ENCODE measurements at regions not wholly inside any gene's neighbourhood (a gene's known extent, or its start where the extent isn't known, plus 50 kb on each side); places are given as distances from the start of the nearest gene placed in this dataset.

- DNase-seq (ENCODE audit: low read depth), result no peak
These were observed 266.4 kb downstream of the BUD13 start for GRCh38 chr11:116506263-116506825.

GRCh38 chr11:116505298-116506262 lies 267.2 kb downstream of the BUD13 start:
- DNase-seq (ENCODE audit: low read depth), result no peak

- no peak for DNase-seq (ENCODE audit: low read depth)
These were observed 268.1 kb downstream of the BUD13 start for GRCh38 chr11:116504541-116505297.

GRCh38 chr11:116503216-116504160 lies 269.3 kb downstream of the BUD13 start:
- DNase-seq (ENCODE audit: low read depth), result no peak

- DNase-seq (ENCODE audit: low read depth), result no peak
These were observed 270.1 kb downstream of the BUD13 start for GRCh38 chr11:116502641-116503061.

- DNase-seq (ENCODE audit: low read depth), result no peak
These were observed 271.1 kb downstream of the BUD13 start for GRCh38 chr11:116501728-116502127.

- DNase-seq (ENCODE audit: low read depth), result no peak
These were observed 271.7 kb downstream of the BUD13 start for GRCh38 chr11:116500947-116501602.

- DNase-seq (ENCODE audit: low read depth), result no peak
These were observed 272.5 kb downstream of the BUD13 start for GRCh38 chr11:116500026-116500946.

GRCh38 chr11:116499396-116500003 lies 273.3 kb downstream of the BUD13 start:
- DNase-seq (ENCODE audit: low read depth), result peak; percentile 42

- no peak for DNase-seq (ENCODE audit: low read depth)
These were observed 274.6 kb downstream of the BUD13 start for GRCh38 chr11:116498161-116498560.

- no peak for DNase-seq (ENCODE audit: low read depth)
These were observed 280.2 kb downstream of the BUD13 start for GRCh38 chr11:116492600-116492999.

- DNase-seq (ENCODE audit: low read depth), result no peak
These were observed 283.9 kb downstream of the BUD13 start for GRCh38 chr11:116488836-116489389.

- DNase-seq (ENCODE audit: low read depth), result no peak
These were observed 287.4 kb downstream of the BUD13 start for GRCh38 chr11:116485425-116485824.

GRCh38 chr11:116482716-116483115 lies 290.1 kb downstream of the BUD13 start:
- DNase-seq (ENCODE audit: low read depth), result no peak

GRCh38 chr11:116481126-116481675 lies 291.6 kb downstream of the BUD13 start:
- DNase-seq (ENCODE audit: low read depth), result no peak

- DNase-seq (ENCODE audit: low read depth), result no peak
These were observed 293.8 kb downstream of the BUD13 start for GRCh38 chr11:116478669-116479668.

- DNase-seq (ENCODE audit: low read depth), result no peak
These were observed 294.6 kb downstream of the BUD13 start for GRCh38 chr11:116478205-116478604.

Data from M059J (cell line).